Stimulated activated CD4-positive, alpha-beta T cell treated with anti-CD3 and anti-CD28 coated beads, Interleukin-4, amount 100 ng/mL, for 4 hours (primary cell): ENCODE measurements at regions not wholly inside any gene's neighbourhood (a gene's known extent, or its start where the extent isn't known, plus 50 kb on each side); places are given as distances from the start of the nearest gene placed in this dataset.
A peak's percentile ranks its signal among the peaks of the same experiment; 100 is the strongest.
"Not testable (repeated sequence)": the region's sequence is repeated elsewhere in the genome, so short reads cannot be mapped to it uniquely, and the experiment has no call there.

Source experiments
- DNase-seq, 2 experiments: peaks; one replicate each; pipeline ENCODE4 v3.0.0-alpha.2; 2020

GRCh38 chr10:63929831-63930467 lies 408.7 kb downstream of the REEP3 start:
- no peak for DNase-seq

GRCh38 chr10:63930584-63930983 lies 409.4 kb downstream of the REEP3 start:
- no peak for DNase-seq

GRCh38 chr10:63935705-63936104 lies 414.5 kb downstream of the REEP3 start:
- DNase-seq = no peak

GRCh38 chr10:63940277-63940922 lies 419.2 kb downstream of the REEP3 start:
- no peak for DNase-seq

- DNase-seq = no peak
These were observed 443.2 kb downstream of the REEP3 start for GRCh38 chr10:63964406-63964805.

- DNase-seq = no peak
These were observed 444.6 kb downstream of the REEP3 start for GRCh38 chr10:63965846-63966245.

- no peak for DNase-seq
These were observed 452.0 kb downstream of the REEP3 start for GRCh38 chr10:63972949-63973827.

- peak in 1 of 2 experiments; percentile 19 for DNase-seq
These were observed 455.3 kb downstream of the REEP3 start for GRCh38 chr10:63976538-63976937.

- DNase-seq = no peak
These were observed 456.2 kb downstream of the REEP3 start for GRCh38 chr10:63977329-63977923.

- not testable (repeated sequence) for DNase-seq
These were observed 459.7 kb downstream of the REEP3 start for GRCh38 chr10:63980870-63981269.

GRCh38 chr10:63984061-63984460 lies 462.9 kb downstream of the REEP3 start:
- not testable (repeated sequence) for DNase-seq

- DNase-seq = no peak
These were observed 465.3 kb downstream of the REEP3 start for GRCh38 chr10:63986536-63986935.

- no peak for DNase-seq
These were observed 466.0 kb downstream of the REEP3 start for GRCh38 chr10:63987212-63987611.

GRCh38 chr10:63994371-63994770 lies 473.2 kb downstream of the REEP3 start:
- no peak for DNase-seq

GRCh38 chr10:64007157-64007556 lies 486.0 kb downstream of the REEP3 start:
- DNase-seq = no peak

GRCh38 chr10:64010711-64011110 lies 489.5 kb downstream of the REEP3 start:
- DNase-seq = no peak

GRCh38 chr10:64011912-64012714 lies 490.9 kb downstream of the REEP3 start:
- DNase-seq = no peak

- DNase-seq = no peak
These were observed 493.1 kb downstream of the REEP3 start for GRCh38 chr10:64014281-64014680.

- DNase-seq = no peak
These were observed 502.8 kb downstream of the REEP3 start for GRCh38 chr10:64023926-64024470.

GRCh38 chr10:64033711-64034110 lies 512.5 kb downstream of the REEP3 start:
- DNase-seq = no peak

GRCh38 chr10:64036321-64036930 lies 515.2 kb downstream of the REEP3 start:
- DNase-seq = no peak
